ENCODE measurements at regions not wholly inside any gene's neighbourhood (a gene's known extent, or its start where the extent isn't known, plus 50 kb on each side); places are given as distances from the start of the nearest gene placed in this dataset.

DNA sequence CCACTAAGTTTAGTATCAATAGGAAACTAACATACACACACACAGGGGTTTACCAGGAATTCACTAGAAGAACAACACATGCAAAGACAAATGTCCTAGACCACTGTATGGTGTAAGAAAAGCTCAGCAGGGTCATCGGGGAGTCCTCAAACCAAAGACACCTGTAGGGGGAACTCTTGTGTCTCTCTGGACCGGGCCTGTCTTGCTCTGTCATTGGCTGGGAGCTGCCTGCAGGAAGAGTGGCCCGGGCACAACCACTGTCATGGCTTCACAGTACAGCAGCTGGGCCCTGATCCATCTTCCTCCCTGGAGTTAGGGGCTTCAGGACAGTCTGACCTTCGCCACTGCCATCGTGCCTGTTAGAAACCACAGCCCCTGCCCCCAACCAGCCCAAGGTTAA is 263.6 kb upstream of the DYNLRB2 start:
- DNase-seq (ENCODE audit: low read depth, low spot score), result no peak
- Histone ChIP-seq H3K27ac (ENCODE audit: low read depth, low read length) (no peak overlapping the region), H3K9me3 (ENCODE audit: control insufficient read depth, insufficient read depth, low read length) (no peaks in the 10 kb centered on the region), H3K4me3 (ENCODE audit: low read depth, low read length) (no peak overlapping the region), H3K27me3 (ENCODE audit: control insufficient read depth, insufficient read depth, low read length) (no peaks in the 10 kb centered on the region)
- ChIA-PET CTCF (no interaction called here), POLR2A (no interaction called here)
- TF ChIP-seq CTCF (IDR thresholded peaks at IDR 0.05; ENCODE audit: low read depth, low read length), result no peak

GRCh38 chr16:80274576-80275191 is 266.1 kb upstream of the DYNLRB2 start:
- no peaks in the 10 kb centered on the region for H3K27me3 ChIP-seq (ENCODE audit: control insufficient read depth, insufficient read depth, low read length)
- H3K27ac ChIP-seq (ENCODE audit: low read depth, low read length), result peak overlapping the region; percentile 80
- DNase-seq (ENCODE audit: low read depth, low spot score), result peak; percentile 58
- no peaks in the 10 kb centered on the region for H3K9me3 ChIP-seq (ENCODE audit: control insufficient read depth, insufficient read depth, low read length)
- CTCF ChIA-PET, result interaction anchor here (1.0 kb wide), 1 partner anchor 8 kb away, joined by 3 read pairs; no protein-coding TSS in a partner anchor
- no peak overlapping the region for H3K4me3 ChIP-seq (ENCODE audit: low read depth, low read length)
- POLR2A ChIA-PET, result no interaction called here
- no peak for TF ChIP-seq CTCF (IDR thresholded peaks at IDR 0.05; ENCODE audit: low read depth, low read length)

DNA sequence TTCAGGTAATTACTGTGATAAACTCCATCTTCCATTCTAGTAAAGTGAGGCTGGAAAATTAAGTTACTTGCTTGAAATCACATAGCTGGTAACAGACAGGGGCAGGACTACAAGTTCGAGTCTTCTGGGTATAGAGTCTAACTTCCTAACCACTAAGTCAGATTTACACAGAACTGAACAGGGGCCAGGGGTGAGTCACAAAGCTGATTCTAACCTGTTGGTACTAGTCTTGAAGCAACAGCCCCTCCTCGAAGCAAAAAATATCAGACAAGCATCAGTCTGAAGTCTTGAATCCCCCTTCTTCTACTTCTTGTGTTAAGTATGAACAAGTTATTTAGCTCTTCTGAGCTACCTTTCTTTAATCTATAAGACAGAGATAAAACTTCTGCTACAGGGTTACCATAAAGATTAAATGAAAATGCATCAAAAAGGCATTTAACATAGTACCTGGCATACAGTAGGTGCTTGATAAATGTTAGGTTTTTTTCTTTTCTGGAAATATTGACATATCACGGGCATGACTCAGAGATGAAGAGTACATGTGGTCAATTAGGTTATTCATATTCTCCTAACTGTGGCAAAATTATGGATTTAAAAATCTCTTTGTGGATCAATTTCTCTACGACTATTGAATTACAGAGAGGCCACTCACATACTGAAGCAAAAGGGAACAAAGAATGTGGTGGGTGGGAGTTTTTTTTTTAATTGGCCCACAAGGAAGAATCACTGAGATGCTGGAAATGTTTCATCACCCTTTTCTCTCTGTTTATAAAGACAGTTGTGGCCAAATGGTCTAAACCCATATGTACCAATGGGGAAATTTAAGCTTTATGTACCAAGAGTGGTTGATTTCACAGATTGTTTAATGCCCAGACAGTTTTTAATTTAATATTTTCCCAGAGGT is 266.9 kb upstream of the DYNLRB2 start:
- H3K27ac ChIP-seq (ENCODE audit: low read depth, low read length), result peak overlapping the region; percentile 80

GRCh38 chr16:80265624-80266306 is 275.0 kb upstream of the DYNLRB2 start:
- H3K27me3 ChIP-seq (ENCODE audit: control insufficient read depth, insufficient read depth, low read length), result no peaks in the 10 kb centered on the region
- no peak overlapping the region for H3K4me3 ChIP-seq (ENCODE audit: low read depth, low read length)
- TF ChIP-seq CTCF (IDR thresholded peaks at IDR 0.05; ENCODE audit: low read depth, low read length), result no peak
- no peak overlapping the region for H3K27ac ChIP-seq (ENCODE audit: low read depth, low read length)
- no peak for DNase-seq (ENCODE audit: low read depth, low spot score)
- no peaks in the 10 kb centered on the region for H3K9me3 ChIP-seq (ENCODE audit: control insufficient read depth, insufficient read depth, low read length)
- ChIA-PET CTCF (interaction anchor here (1.0 to 1.4 kb wide), 2 partner anchors 9 kb away, joined by 3 read pairs; no protein-coding TSS in a partner anchor), POLR2A (no interaction called here)

More for the DNA sequence above, 266.9 kb upstream of the DYNLRB2 start:
- no peaks in the 10 kb centered on the region for H3K27me3 ChIP-seq (ENCODE audit: control insufficient read depth, insufficient read depth, low read length)
- no peak overlapping the region for H3K4me3 ChIP-seq (ENCODE audit: low read depth, low read length)
- no peaks in the 10 kb centered on the region for H3K9me3 ChIP-seq (ENCODE audit: control insufficient read depth, insufficient read depth, low read length)
- no peak for TF ChIP-seq CTCF (IDR thresholded peaks at IDR 0.05; ENCODE audit: low read depth, low read length)
- ChIA-PET CTCF (interaction anchor here (1.0 kb wide), 1 partner anchor 7 kb away, joined by 3 read pairs; no protein-coding TSS in a partner anchor), POLR2A (no interaction called here)
- peak; percentile 29 for DNase-seq (ENCODE audit: low read depth, low spot score)
